VCaP (cell line): ENCODE measurements at regions not wholly inside any gene's neighbourhood (a gene's known extent, or its start where the extent isn't known, plus 50 kb on each side); places are given as distances from the start of the nearest gene placed in this dataset.

Experiments
- H3K27ac ChIP-seq: fragments of 450-650 bp; 2 replicates; pipeline ENCODE4 v1.5.1; 2017
- TF ChIP-seq, protein P1 (sequence below): fragments of 450-650 bp; conservative IDR thresholded peaks from 2 replicates; pipeline ENCODE4 v1.5.1; 2017; ENCODE audit warnings: mild to moderate bottlenecking, moderate library complexity

DNA sequence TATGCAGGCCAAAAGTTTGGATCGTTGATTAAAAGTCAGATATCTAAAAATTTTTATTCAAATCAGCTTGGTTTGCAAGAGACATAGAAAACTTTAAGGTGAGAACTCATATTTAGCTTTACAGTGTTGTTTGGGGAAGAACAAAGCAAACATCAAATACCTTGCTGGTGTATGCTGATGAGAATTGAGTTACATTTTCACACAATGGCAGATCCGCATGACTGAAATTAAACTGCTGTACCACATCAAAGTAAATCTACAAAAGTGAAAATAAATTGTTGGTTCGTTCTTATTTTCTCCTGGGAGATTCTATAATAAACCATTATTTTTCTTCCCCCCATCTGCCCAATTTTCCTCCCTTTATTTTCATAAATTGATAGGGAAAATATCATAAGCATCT lies 198.2 kb upstream of the PCSK5 start:
- TF ChIP-seq, protein P1, sequence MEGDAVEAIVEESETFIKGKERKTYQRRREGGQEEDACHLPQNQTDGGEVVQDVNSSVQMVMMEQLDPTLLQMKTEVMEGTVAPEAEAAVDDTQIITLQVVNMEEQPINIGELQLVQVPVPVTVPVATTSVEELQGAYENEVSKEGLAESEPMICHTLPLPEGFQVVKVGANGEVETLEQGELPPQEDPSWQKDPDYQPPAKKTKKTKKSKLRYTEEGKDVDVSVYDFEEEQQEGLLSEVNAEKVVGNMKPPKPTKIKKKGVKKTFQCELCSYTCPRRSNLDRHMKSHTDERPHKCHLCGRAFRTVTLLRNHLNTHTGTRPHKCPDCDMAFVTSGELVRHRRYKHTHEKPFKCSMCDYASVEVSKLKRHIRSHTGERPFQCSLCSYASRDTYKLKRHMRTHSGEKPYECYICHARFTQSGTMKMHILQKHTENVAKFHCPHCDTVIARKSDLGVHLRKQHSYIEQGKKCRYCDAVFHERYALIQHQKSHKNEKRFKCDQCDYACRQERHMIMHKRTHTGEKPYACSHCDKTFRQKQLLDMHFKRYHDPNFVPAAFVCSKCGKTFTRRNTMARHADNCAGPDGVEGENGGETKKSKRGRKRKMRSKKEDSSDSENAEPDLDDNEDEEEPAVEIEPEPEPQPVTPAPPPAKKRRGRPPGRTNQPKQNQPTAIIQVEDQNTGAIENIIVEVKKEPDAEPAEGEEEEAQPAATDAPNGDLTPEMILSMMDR = no peak
- H3K27ac ChIP-seq = no peak overlapping the region

- TF ChIP-seq, protein P1 = no peak
- H3K27ac ChIP-seq = no peak overlapping the region
These were observed 194.6 kb upstream of the PCSK5 start for GRCh38 chr9:75695921-75696320.

DNA sequence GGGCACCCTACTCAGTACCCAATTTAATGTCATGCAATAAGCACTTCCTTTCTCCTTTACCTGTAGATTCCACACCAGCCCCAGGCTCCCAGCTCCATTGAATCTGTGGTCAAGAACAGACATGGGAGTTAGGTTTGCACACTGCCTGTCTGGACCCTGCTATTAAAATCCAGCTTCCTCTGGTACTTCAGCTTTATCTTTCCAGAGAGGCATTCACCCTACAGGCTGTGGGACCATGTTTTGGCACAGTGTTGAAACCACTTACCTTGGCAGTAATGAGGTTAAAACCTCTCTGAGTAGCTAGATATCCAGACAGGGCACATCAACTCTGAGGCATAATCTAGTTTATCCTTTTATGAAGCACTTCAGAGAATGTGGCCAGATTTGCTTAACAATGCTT lies 191.5 kb upstream of the PCSK5 start:
- no peak overlapping the region for H3K27ac ChIP-seq
- TF ChIP-seq, protein P1 = no peak

DNA sequence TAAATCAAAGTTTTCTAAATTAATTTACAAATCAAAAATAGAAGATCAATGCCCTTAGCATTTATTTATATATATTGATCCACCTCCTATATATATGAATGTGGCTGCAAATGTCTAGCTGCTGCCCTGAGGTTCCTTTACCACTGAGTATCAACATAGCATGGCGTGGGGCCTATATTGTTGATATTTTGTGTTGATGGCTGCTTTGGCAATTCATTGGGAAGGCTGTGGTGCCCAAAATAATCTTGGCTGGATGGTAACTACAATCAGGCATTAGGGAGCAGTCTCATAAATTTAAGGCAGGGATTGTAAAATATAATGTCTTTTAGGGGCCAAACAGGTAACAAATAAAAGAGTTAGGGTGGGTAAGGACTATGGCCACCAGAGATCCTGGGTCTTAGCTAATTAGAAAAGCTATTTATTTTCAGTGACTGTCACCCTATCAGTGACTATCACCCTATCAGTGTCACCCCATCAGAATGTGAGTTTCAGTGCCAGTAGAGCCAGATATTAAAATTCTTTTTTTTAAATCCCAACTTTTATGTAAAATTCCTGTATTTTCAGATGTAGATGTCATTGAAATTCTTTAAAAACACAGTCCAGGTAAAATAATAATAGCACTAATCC lies 190.7 kb upstream of the PCSK5 start:
- TF ChIP-seq, protein P1 = no peak
- no peak overlapping the region for H3K27ac ChIP-seq

GRCh38 chr9:75700252-75700640 lies 190.2 kb upstream of the PCSK5 start:
- TF ChIP-seq, protein P1 = no peak

DNA sequence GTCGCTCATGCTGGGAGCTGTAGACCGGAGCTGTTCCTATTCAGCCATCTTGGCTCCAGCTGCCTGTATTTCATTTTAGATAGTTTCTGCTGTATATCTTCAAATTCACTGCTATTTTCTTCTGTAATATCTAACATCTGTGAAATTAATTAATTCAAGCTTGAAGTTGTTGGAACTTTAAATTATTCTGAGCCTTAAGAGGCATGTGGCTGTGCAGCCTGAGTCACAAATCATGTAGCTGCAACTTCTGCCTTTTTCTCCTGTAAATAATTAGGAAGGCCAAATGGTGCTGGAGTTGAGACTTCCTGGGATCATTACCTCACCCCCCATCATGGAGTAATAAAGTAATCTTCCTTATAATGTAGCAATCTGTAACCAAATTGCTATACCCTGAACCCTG lies 183.3 kb upstream of the PCSK5 start:
- TF ChIP-seq, protein P1 = no peak
- no peak overlapping the region for H3K27ac ChIP-seq

More at GRCh38 chr9:75700252-75700640, 190.2 kb upstream of the PCSK5 start:
- H3K27ac ChIP-seq = no peak overlapping the region

DNA sequence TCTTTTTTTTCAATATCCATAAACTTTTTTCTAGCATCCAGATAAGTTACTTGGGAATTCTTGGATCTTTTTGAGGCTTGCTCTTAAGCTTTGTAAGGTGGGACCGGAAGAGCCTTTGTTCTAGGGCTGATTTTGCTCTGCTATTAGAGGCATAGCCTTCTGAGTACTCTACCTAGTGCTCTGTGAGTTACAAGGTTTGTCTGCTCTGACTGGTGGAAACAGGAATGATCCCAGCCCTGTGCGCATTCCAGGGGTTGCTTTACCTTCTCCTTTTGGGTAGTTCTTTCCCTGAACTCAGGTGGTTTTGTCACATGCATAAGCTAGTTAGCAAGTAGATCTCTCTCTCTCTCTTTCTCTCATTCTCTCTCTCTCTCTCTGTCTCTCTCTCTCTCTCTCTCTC lies 180.8 kb upstream of the PCSK5 start:
- H3K27ac ChIP-seq = no peak overlapping the region
- TF ChIP-seq, protein P1 = no peak
